ENCODE measurements at regions not wholly inside any gene's neighbourhood (a gene's known extent, or its start where the extent isn't known, plus 50 kb on each side); places are given as distances from the start of the nearest gene placed in this dataset.
A peak's percentile ranks its signal among the peaks of the same experiment; 100 is the strongest.
"Not testable (repeated sequence)": the region's sequence is repeated elsewhere in the genome, so short reads cannot be mapped to it uniquely, and the experiment has no call there.

DNA sequence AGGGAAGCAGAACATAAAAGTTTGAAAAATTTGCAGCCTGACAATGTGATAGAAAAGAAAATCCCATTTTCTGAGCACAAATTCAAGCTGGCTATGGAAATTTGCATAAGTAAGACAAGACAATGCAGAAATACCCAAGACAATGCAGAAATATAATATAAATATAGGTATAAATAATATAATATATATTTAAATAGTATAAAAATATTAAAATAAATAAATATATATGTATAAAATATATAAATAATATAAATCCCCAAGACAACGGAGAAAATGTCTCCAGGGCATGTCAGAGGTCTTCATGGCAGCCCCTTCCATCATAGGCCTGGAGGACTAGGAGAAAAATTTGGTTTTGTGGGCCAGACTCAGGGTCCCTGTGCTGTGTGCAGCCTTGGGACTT, 125.0 kb upstream of the AADAT start:
- Histone ChIP-seq H3K4me1 (no peaks in the 10 kb centered on the region), H3K27me3 (no peaks in the 10 kb centered on the region), H3K9me3 (peaks cover 11 to 12% of the 10 kb centered on the region in 2 donors), H3K36me3 (no peaks in the 10 kb centered on the region), H3K27ac (no peak overlapping the region), H3K4me3 (no peak overlapping the region)
- no peak for TF ChIP-seq POLR2AphosphoS5 (IDR thresholded peaks at IDR 0.05)
- TF ChIP-seq, protein P1, sequence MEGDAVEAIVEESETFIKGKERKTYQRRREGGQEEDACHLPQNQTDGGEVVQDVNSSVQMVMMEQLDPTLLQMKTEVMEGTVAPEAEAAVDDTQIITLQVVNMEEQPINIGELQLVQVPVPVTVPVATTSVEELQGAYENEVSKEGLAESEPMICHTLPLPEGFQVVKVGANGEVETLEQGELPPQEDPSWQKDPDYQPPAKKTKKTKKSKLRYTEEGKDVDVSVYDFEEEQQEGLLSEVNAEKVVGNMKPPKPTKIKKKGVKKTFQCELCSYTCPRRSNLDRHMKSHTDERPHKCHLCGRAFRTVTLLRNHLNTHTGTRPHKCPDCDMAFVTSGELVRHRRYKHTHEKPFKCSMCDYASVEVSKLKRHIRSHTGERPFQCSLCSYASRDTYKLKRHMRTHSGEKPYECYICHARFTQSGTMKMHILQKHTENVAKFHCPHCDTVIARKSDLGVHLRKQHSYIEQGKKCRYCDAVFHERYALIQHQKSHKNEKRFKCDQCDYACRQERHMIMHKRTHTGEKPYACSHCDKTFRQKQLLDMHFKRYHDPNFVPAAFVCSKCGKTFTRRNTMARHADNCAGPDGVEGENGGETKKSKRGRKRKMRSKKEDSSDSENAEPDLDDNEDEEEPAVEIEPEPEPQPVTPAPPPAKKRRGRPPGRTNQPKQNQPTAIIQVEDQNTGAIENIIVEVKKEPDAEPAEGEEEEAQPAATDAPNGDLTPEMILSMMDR (IDR thresholded peaks at IDR 0.05), result no peak
- TF ChIP-seq POLR2A (IDR thresholded peaks at IDR 0.05), result no peak
- no peak for DNase-seq (ENCODE audit: low spot score in 2 of 2)
- intact Hi-C loops (cut with DNase I; ENCODE audit: low total_unique reads), result no loop called here

DNA sequence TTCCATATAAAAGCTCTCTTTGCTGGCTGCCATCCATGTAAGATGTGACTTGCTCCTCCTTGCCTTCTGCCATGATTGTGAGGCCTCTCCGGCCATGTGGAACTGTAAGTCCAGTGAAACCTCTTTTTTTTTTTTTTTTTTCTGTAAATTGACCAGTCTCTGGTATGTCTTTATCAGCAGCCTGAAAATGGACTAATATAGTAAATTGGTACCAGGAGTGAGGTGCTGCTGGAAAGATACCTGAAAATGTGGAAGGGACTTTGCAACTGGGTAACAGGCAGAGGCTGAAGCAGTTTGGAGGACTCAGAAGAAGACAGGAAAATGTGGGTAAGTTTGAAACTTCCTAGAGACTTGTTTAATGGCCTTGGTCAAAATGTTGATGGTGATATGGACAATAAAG, 124.3 kb upstream of the AADAT start:
- H3K4me1 ChIP-seq, result no peaks in the 10 kb centered on the region
- intact Hi-C loops (cut with DNase I; ENCODE audit: low total_unique reads), result no loop called here
- no peak overlapping the region for H3K4me3 ChIP-seq
- no peak for DNase-seq (ENCODE audit: low spot score in 2 of 2)
- TF ChIP-seq POLR2AphosphoS5 (IDR thresholded peaks at IDR 0.05), result no peak
- TF ChIP-seq POLR2A (IDR thresholded peaks at IDR 0.05), result no peak
- TF ChIP-seq, protein P1 (IDR thresholded peaks at IDR 0.05), result no peak
- H3K27me3 ChIP-seq, result no peaks in the 10 kb centered on the region
- peaks cover 11 to 12% of the 10 kb centered on the region in 2 donors for H3K9me3 ChIP-seq
- no peaks in the 10 kb centered on the region for H3K36me3 ChIP-seq
- H3K27ac ChIP-seq, result no peak overlapping the region

DNA sequence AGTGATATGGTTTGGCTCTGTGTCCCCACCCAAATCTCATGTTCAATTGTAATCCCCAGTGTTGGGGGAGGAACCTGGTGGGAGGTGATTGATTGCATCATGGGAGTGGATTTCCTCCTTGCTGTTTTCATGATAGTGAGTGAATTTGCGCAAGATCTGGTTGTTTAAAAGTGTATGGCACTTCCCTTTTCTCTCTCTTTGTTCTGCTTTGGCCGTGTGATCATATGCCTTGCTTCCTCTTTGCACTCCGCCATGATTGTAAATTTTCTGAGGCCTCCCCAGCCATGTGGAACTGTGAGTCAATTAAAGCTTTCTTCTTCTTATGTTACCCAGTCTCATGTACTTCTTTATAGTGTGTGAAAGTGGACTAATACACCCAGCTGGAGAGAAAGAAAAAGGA, 113.0 kb upstream of the AADAT start:
- no peaks in the 10 kb centered on the region for H3K36me3 ChIP-seq
- intact Hi-C loops (cut with DNase I; ENCODE audit: low total_unique reads), result no loop called here

DNA sequence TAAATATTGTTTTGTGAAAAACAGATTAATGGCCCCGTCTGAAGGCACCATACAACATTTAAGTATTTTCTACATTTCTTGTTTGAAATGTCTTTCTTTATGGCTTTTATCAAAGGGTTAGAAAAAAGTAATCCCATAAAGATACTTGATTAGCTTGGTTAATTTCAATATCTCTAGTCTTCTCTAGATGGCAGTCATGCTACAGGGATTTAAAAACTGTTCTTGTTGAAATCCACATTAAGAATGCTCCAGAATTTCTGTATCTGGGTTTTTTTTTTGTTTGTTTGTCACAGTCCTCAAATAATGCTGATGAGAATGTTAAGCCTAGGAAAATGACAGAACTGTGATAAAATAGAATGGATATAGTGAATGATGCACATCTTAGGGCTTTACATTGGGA, 109.0 kb upstream of the AADAT start:
- H3K27me3 ChIP-seq, result no peaks in the 10 kb centered on the region
- no peaks in the 10 kb centered on the region for H3K9me3 ChIP-seq
- H3K36me3 ChIP-seq, result no peaks in the 10 kb centered on the region
- TF ChIP-seq POLR2AphosphoS5 (IDR thresholded peaks at IDR 0.05) (no peak), POLR2A (IDR thresholded peaks at IDR 0.05) (no peak)
- TF ChIP-seq, protein P1 (IDR thresholded peaks at IDR 0.05), result no peak
- intact Hi-C loops (cut with DNase I; ENCODE audit: low total_unique reads), result no loop called here
- no peak overlapping the region for H3K4me3 ChIP-seq
- H3K27ac ChIP-seq, result no peak overlapping the region
- DNase-seq (ENCODE audit: low spot score in 2 of 2), result no peak
- no peaks in the 10 kb centered on the region for H3K4me1 ChIP-seq

More for the DNA sequence above, 113.0 kb upstream of the AADAT start:
- Histone ChIP-seq H3K4me1 (no peaks in the 10 kb centered on the region), H3K27ac (no peak overlapping the region), H3K4me3 (no peak overlapping the region), H3K9me3 (no peaks in the 10 kb centered on the region), H3K27me3 (no peaks in the 10 kb centered on the region)
- TF ChIP-seq POLR2AphosphoS5 (IDR thresholded peaks at IDR 0.05), result no peak
- TF ChIP-seq, protein P1 (IDR thresholded peaks at IDR 0.05), result no peak
- DNase-seq (ENCODE audit: low spot score in 2 of 2), result no peak

DNA sequence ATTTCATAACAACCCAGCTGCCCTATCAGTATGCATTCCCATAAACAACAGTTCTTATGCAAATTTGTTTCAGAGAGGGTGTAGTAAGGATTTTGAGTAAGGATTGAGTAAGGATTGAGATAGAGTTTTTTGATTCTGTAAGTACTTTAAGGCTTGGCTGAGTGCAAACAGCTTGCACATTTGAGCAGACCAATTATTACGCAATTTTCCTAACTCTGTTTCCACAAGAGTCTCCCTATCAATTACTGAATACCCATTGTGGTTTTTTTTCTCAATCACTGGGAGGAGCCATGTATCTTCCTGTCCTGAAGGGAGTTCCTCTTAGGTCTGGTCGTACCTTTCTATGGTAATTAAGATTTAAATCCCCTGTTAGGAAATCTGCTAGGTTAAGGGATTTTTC, 105.0 kb upstream of the AADAT start:
- H3K36me3 ChIP-seq; DNase-seq (ENCODE audit: low spot score in 2 of 2); H3K9me3 ChIP-seq; intact Hi-C loops (cut with DNase I; ENCODE audit: low total_unique reads); H3K4me3 ChIP-seq; H3K27me3 ChIP-seq; H3K27ac ChIP-seq; H3K4me1 ChIP-seq: not testable (repeated sequence)

DNA sequence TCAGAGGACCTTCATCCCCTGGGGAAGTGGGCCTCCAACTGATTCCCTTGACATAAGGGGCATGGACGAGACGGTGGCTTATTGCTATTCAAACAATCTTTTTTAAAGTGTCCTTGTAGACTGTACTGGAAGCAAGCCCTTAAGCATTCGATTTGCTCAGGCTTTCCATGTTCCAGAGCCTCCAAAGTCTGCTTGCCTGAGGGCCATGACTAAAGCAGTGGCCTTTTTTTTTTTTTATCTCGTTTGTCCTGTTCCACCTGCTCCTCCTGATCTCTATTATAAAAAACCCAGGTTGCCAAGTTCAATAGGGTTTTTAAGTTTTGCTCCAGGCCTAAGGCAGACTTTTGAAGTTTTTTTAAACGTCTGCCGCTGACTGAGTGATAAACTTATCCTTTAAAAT, 103.7 kb upstream of the AADAT start:
- Histone ChIP-seq H3K27ac (peak overlapping the region in 1 of 2 donors; percentile 68), H3K4me1 (no peaks in the 10 kb centered on the region), H3K9me3 (no peaks in the 10 kb centered on the region), H3K27me3 (no peaks in the 10 kb centered on the region), H3K4me3 (no peak overlapping the region), H3K36me3 (no peaks in the 10 kb centered on the region)
- DNase-seq (ENCODE audit: low spot score in 2 of 2), result no peak
- intact Hi-C loops (cut with DNase I; ENCODE audit: low total_unique reads), result no loop called here
- TF ChIP-seq POLR2AphosphoS5 (IDR thresholded peaks at IDR 0.05) (no peak), POLR2A (IDR thresholded peaks at IDR 0.05) (no peak)
- TF ChIP-seq, protein P1 (IDR thresholded peaks at IDR 0.05), result no peak

Measured in breast epithelium (tissue), 4 donors.